GM10248 (cell line): ENCODE measurements at regions not wholly inside any gene's neighbourhood (a gene's known extent, or its start where the extent isn't known, plus 50 kb on each side); places are given as distances from the start of the nearest gene placed in this dataset.

Source experiments
- CTCF ChIA-PET: fragments of 300-600 bp; sonication (Branson Sonifier 250); formaldehyde crosslinking; extraction: SDS; loops from one replicate; lab custom pipeline; 2021; ENCODE audit warnings: antibody characterized with exemption; lab: Yijun Ruan, JAX
- POLR2A ChIA-PET: fragments of 350-650 bp; sonication (Branson Sonifier 250); formaldehyde crosslinking; extraction: SDS; loops from one replicate; lab custom pipeline; 2020; ENCODE audit warnings: antibody characterized with exemption; lab: Yijun Ruan, JAX
- DNase-seq: peaks from one replicate; pipeline ENCODE4 v3.0.0; 2012; ENCODE audit errors: extremely low spot score
- TF ChIP-seq, protein P1 (sequence below): IDR thresholded peaks from 2 replicates; pipeline ENCODE4 v1.5.1; 2012; ENCODE audit warnings: mild to moderate bottlenecking, low read depth; ENCODE audit errors: extremely low read depth, missing control alignments, control extremely low read depth

DNA sequence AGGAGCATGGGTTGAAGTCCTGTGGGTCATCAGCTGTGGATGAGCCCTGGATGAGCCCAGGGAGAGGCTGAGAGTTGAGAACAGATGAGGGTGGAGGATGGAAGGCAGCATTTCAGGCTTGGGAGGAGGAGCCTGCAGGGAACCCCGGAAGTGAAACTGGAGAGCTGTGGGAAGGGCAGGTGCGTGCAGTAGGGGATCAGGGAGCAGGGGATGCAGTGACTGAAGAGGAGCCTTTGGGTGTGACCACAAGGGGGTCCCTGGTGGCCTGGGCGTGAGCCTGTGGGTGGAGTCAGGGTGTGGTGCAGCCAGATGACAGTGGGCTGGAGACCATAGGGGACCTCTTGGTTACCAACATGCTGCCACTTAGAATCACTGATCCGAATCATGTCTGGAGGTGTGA is 115.5 kb downstream of the PAPOLA start:
- POLR2A ChIA-PET, result no interaction called here
- no peak for DNase-seq
- TF ChIP-seq, protein P1, sequence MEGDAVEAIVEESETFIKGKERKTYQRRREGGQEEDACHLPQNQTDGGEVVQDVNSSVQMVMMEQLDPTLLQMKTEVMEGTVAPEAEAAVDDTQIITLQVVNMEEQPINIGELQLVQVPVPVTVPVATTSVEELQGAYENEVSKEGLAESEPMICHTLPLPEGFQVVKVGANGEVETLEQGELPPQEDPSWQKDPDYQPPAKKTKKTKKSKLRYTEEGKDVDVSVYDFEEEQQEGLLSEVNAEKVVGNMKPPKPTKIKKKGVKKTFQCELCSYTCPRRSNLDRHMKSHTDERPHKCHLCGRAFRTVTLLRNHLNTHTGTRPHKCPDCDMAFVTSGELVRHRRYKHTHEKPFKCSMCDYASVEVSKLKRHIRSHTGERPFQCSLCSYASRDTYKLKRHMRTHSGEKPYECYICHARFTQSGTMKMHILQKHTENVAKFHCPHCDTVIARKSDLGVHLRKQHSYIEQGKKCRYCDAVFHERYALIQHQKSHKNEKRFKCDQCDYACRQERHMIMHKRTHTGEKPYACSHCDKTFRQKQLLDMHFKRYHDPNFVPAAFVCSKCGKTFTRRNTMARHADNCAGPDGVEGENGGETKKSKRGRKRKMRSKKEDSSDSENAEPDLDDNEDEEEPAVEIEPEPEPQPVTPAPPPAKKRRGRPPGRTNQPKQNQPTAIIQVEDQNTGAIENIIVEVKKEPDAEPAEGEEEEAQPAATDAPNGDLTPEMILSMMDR, result no peak
- CTCF ChIA-PET, result interaction anchor here (1.6 kb wide), 1 partner anchor 13 kb away, joined by 3 read pairs; no protein-coding TSS in a partner anchor

GRCh38 chr14:96622926-96623325 is 120.7 kb downstream of the PAPOLA start:
- TF ChIP-seq, protein P1, result no peak
- DNase-seq, result no peak
- CTCF ChIA-PET, result no interaction called here
- POLR2A ChIA-PET, result no interaction called here

- TF ChIP-seq, protein P1, result no peak
- CTCF ChIA-PET, result no interaction called here
- no peak for DNase-seq
- POLR2A ChIA-PET, result no interaction called here
Observed at GRCh38 chr14:96623676-96624484, 121.7 kb downstream of the PAPOLA start.

DNA sequence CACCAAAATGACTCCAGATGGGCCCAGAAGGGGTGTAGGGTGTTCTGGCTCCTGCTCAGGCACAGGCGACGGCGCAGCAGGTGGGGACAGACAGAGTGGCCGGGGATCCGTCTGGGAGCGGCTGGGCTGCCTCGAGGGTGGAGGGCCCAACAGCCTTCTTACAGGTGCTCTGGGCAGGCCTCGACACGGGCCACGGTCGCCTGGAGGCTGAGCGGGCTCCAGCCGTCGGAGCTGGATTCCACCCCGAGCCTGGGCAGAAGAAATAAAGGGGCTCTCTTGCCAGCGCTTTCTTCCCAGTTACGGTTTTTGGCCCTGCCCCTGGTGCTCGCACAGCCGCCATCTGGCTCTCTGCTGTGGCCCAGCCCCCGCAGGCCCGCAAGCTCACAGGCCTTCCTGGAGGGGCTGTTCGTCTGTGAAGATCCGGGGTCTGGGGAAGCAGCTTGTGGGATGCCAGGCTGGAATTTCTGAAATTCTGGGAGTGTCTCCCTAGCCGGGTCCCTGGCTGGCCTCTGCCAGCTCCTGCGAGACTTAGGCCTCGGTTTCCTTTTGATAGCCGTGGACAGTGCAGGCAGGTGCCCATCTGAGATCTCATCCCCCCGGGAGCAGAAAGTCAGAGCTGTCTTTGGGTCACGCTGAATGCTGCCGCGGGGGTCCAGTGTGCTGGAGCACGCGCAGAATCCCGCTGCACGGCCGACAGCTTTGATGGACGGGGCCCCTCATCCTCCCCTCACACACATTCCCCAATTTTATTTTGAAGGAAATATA is 122.7 kb downstream of the PAPOLA start:
- no peak for DNase-seq
- CTCF ChIA-PET, result no interaction called here
- TF ChIP-seq, protein P1, result no peak
- POLR2A ChIA-PET, result no interaction called here

DNA sequence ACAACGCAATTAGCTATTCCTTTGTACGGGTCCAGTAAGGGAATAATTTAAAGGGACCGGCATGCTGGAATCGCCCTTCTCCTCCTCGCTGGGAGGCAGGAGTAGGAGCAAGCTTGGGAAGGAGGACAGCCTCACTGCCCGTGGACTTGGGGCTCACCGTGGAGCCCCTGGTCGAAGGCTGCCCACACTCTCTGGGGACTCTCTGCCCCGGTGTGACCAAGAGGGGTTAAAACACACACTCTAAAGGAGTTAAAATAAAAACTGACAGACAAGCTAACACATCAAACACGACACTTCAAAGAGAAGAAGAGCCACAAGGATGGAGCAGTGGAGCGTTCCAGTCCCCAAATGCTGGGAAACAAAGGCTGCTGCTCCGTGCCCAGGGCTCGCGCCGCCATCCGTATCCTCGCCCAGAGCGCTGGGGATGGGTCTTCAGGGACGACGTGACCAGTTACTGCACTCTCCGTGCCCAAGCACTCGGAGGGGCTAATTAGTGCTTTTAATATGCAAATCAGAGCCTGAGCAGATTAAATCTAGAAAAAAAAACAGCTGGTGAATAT is 123.3 kb downstream of the PAPOLA start:
- ChIA-PET POLR2A (no interaction called here), CTCF (no interaction called here)
- DNase-seq, result no peak
- TF ChIP-seq, protein P1, result no peak

DNA sequence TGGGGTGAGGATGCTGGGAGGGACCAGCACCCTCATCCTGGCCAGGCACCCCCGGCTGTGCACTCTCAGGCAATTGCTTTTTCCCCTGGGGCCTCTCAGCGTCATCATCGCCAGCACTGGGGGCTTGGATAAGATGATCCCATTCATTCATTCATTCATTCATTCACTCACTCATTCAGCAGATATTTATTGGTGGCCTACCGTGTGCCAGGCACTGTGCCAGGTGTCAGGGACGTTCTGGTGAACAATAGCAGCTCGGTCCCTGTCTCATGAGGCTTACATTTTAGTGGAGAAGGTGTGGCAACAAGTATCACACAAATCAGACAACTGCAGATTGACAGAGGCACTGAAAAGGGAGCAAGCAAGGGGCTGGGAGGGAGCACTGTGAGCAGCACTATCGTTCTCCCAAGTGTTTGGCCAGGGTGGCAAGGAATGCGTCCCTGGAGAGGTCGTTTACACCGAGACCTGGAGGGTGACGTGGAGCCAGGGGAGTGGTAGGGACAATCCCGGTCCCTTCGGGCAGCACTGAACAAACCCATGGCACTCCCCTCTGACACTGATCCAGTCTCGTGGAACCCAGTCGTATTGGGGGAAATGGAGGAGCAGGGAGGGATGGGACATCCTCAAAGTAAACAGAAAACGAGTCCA is 124.1 kb downstream of the PAPOLA start:
- CTCF ChIA-PET, result no interaction called here
- TF ChIP-seq, protein P1, result no peak
- POLR2A ChIA-PET, result no interaction called here
- DNase-seq, result no peak
